ENCODE measurements at regions not wholly inside any gene's neighbourhood (a gene's known extent, or its start where the extent isn't known, plus 50 kb on each side); places are given as distances from the start of the nearest gene placed in this dataset.

DNA sequence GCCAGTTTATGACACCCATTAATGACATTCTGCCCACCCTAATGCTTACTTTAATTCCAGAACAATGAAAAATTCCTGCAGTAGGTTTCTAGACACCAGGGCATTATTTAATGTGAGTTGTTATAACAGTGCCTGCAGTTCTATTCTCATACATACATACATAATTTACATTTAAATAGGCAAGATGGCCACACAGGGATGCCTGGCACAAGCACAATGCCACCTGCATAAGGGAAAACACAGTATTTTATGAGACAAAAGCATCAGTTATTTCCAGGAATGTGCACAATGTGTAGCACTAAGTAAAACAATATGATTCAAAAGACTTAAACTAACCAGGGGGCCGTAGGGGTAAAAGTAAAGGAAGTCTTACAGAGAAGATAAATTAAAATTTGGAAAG is 243.9 kb upstream of the SPRY2 start:
- Histone ChIP-seq H3K27ac (ENCODE audit: poor library complexity, severe bottlenecking) (no peak overlapping the region), H3K4me3 (ENCODE audit: severe bottlenecking) (no peak overlapping the region), H3K4me1 (ENCODE audit: insufficient read depth, poor library complexity, severe bottlenecking) (no peaks in the 10 kb centered on the region), H3K9me3 (ENCODE audit: severe bottlenecking) (peaks cover 4% of the 10 kb centered on the region), H3K27me3 (ENCODE audit: insufficient read depth, poor library complexity, severe bottlenecking) (no peaks in the 10 kb centered on the region), H3K36me3 (ENCODE audit: low read depth) (no peaks in the 10 kb centered on the region)
- TF ChIP-seq, protein P1, sequence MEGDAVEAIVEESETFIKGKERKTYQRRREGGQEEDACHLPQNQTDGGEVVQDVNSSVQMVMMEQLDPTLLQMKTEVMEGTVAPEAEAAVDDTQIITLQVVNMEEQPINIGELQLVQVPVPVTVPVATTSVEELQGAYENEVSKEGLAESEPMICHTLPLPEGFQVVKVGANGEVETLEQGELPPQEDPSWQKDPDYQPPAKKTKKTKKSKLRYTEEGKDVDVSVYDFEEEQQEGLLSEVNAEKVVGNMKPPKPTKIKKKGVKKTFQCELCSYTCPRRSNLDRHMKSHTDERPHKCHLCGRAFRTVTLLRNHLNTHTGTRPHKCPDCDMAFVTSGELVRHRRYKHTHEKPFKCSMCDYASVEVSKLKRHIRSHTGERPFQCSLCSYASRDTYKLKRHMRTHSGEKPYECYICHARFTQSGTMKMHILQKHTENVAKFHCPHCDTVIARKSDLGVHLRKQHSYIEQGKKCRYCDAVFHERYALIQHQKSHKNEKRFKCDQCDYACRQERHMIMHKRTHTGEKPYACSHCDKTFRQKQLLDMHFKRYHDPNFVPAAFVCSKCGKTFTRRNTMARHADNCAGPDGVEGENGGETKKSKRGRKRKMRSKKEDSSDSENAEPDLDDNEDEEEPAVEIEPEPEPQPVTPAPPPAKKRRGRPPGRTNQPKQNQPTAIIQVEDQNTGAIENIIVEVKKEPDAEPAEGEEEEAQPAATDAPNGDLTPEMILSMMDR (IDR thresholded peaks at IDR 0.05; ENCODE audit: poor library complexity, severe bottlenecking): no peak
- DNase-seq (ENCODE audit: low spot score): no peak
- ATAC-seq (ENCODE audit: low read depth): no peak

- peaks cover 4% of the 10 kb centered on the region for H3K9me3 ChIP-seq (ENCODE audit: severe bottlenecking)
- ATAC-seq (ENCODE audit: low read depth): no peak
- no peak overlapping the region for H3K4me3 ChIP-seq (ENCODE audit: severe bottlenecking)
- H3K4me1 ChIP-seq (ENCODE audit: insufficient read depth, poor library complexity, severe bottlenecking): no peaks in the 10 kb centered on the region
- no peak for DNase-seq (ENCODE audit: low spot score)
- H3K27me3 ChIP-seq (ENCODE audit: insufficient read depth, poor library complexity, severe bottlenecking): no peaks in the 10 kb centered on the region
- no peaks in the 10 kb centered on the region for H3K36me3 ChIP-seq (ENCODE audit: low read depth)
- H3K27ac ChIP-seq (ENCODE audit: poor library complexity, severe bottlenecking): no peak overlapping the region
- TF ChIP-seq, protein P1 (IDR thresholded peaks at IDR 0.05; ENCODE audit: poor library complexity, severe bottlenecking): no peak
Observed at GRCh38 chr13:80584306-80584705, 243.4 kb upstream of the SPRY2 start.

- H3K27ac ChIP-seq (ENCODE audit: poor library complexity, severe bottlenecking): no peak overlapping the region
- H3K27me3 ChIP-seq (ENCODE audit: insufficient read depth, poor library complexity, severe bottlenecking): no peaks in the 10 kb centered on the region
- no peaks in the 10 kb centered on the region for H3K36me3 ChIP-seq (ENCODE audit: low read depth)
- H3K9me3 ChIP-seq (ENCODE audit: severe bottlenecking): no peaks in the 10 kb centered on the region
- TF ChIP-seq, protein P1 (IDR thresholded peaks at IDR 0.05; ENCODE audit: poor library complexity, severe bottlenecking): no peak
- no peak for ATAC-seq (ENCODE audit: low read depth)
- DNase-seq (ENCODE audit: low spot score): no peak
- H3K4me3 ChIP-seq (ENCODE audit: severe bottlenecking): no peak overlapping the region
- no peaks in the 10 kb centered on the region for H3K4me1 ChIP-seq (ENCODE audit: insufficient read depth, poor library complexity, severe bottlenecking)
Observed at GRCh38 chr13:80577926-80578670, 237.2 kb upstream of the SPRY2 start.

- DNase-seq (ENCODE audit: low spot score) (no peak), ATAC-seq (ENCODE audit: low read depth) (no peak)
- H3K36me3 ChIP-seq (ENCODE audit: low read depth): no peaks in the 10 kb centered on the region
- no peak overlapping the region for H3K27ac ChIP-seq (ENCODE audit: poor library complexity, severe bottlenecking)
- no peak overlapping the region for H3K4me3 ChIP-seq (ENCODE audit: severe bottlenecking)
- H3K4me1 ChIP-seq (ENCODE audit: insufficient read depth, poor library complexity, severe bottlenecking): no peaks in the 10 kb centered on the region
- TF ChIP-seq, protein P1 (IDR thresholded peaks at IDR 0.05; ENCODE audit: poor library complexity, severe bottlenecking): no peak
- H3K9me3 ChIP-seq (ENCODE audit: severe bottlenecking): no peaks in the 10 kb centered on the region
- H3K27me3 ChIP-seq (ENCODE audit: insufficient read depth, poor library complexity, severe bottlenecking): no peaks in the 10 kb centered on the region
Observed at GRCh38 chr13:80577285-80577684, 236.4 kb upstream of the SPRY2 start.

GRCh38 chr13:80574113-80574850 is 233.4 kb upstream of the SPRY2 start:
- ATAC-seq (ENCODE audit: low read depth) (no peak), DNase-seq (ENCODE audit: low spot score) (no peak)
- no peaks in the 10 kb centered on the region for H3K36me3 ChIP-seq (ENCODE audit: low read depth)
- no peak overlapping the region for H3K27ac ChIP-seq (ENCODE audit: poor library complexity, severe bottlenecking)
- TF ChIP-seq, protein P1 (IDR thresholded peaks at IDR 0.05; ENCODE audit: poor library complexity, severe bottlenecking): no peak
- H3K27me3 ChIP-seq (ENCODE audit: insufficient read depth, poor library complexity, severe bottlenecking): no peaks in the 10 kb centered on the region
- H3K4me1 ChIP-seq (ENCODE audit: insufficient read depth, poor library complexity, severe bottlenecking): no peaks in the 10 kb centered on the region
- no peaks in the 10 kb centered on the region for H3K9me3 ChIP-seq (ENCODE audit: severe bottlenecking)
- no peak overlapping the region for H3K4me3 ChIP-seq (ENCODE audit: severe bottlenecking)
